Skeletal muscle cell (primary cell): ENCODE measurements at regions not wholly inside any gene's neighbourhood (a gene's known extent, or its start where the extent isn't known, plus 50 kb on each side); places are given as distances from the start of the nearest gene placed in this dataset.
"Not testable (repeated sequence)": the region's sequence is repeated elsewhere in the genome, so short reads cannot be mapped to it uniquely, and the experiment has no call there.

Experiments used
- DNase-seq: peaks from one replicate; pipeline ENCODE4 v3.0.0-alpha.2; 2010; ENCODE audit warnings: low read depth
- H3K4me3 ChIP-seq: 2 replicates; pipeline ENCODE4 v1.5.1; 2011; ENCODE audit warnings: low read depth, mild to moderate bottlenecking, control low read depth, low read length, moderate library complexity

- no peak for DNase-seq
- no peak overlapping the region for H3K4me3 ChIP-seq
These were observed 140.3 kb upstream of the FER start for GRCh38 chr5:108607421-108607820.

- DNase-seq, result no peak
- H3K4me3 ChIP-seq, result no peak overlapping the region
These were observed 141.5 kb upstream of the FER start for GRCh38 chr5:108606185-108606584.

GRCh38 chr5:108602830-108603229 is 144.9 kb upstream of the FER start:
- H3K4me3 ChIP-seq, result no peak overlapping the region
- DNase-seq, result no peak

GRCh38 chr5:108590799-108591198 is 156.9 kb upstream of the FER start:
- no peak for DNase-seq
- no peak overlapping the region for H3K4me3 ChIP-seq

- no peak for DNase-seq
- no peak overlapping the region for H3K4me3 ChIP-seq
These were observed 159.4 kb upstream of the FER start for GRCh38 chr5:108588323-108588722.

GRCh38 chr5:108587821-108588220 is 159.9 kb upstream of the FER start:
- no peak overlapping the region for H3K4me3 ChIP-seq
- DNase-seq, result no peak

- no peak for DNase-seq
- no peak overlapping the region for H3K4me3 ChIP-seq
These were observed 166.7 kb upstream of the FER start for GRCh38 chr5:108581026-108581425.

- no peak overlapping the region for H3K4me3 ChIP-seq
- DNase-seq, result no peak
These were observed 168.5 kb upstream of the FER start for GRCh38 chr5:108579236-108579635.

- DNase-seq, result no peak
- no peak overlapping the region for H3K4me3 ChIP-seq
These were observed 168.9 kb upstream of the FER start for GRCh38 chr5:108578791-108579190.

GRCh38 chr5:108567429-108567828 is 180.3 kb upstream of the FER start:
- H3K4me3 ChIP-seq, result no peak overlapping the region
- DNase-seq, result no peak

GRCh38 chr5:108564441-108564840 is 182.5 kb upstream of the FBXL17 start:
- DNase-seq, result no peak
- no peak overlapping the region for H3K4me3 ChIP-seq

- H3K4me3 ChIP-seq, result no peak overlapping the region
- DNase-seq, result no peak
These were observed 180.2 kb upstream of the FBXL17 start for GRCh38 chr5:108562205-108562454.

- no peak overlapping the region for H3K4me3 ChIP-seq
- DNase-seq, result no peak
These were observed 179.7 kb upstream of the FBXL17 start for GRCh38 chr5:108561416-108562204.

GRCh38 chr5:108560581-108560980 is 178.7 kb upstream of the FBXL17 start:
- DNase-seq, result peak; percentile 60
- no peak overlapping the region for H3K4me3 ChIP-seq

- no peak overlapping the region for H3K4me3 ChIP-seq
- no peak for DNase-seq
These were observed 178.3 kb upstream of the FBXL17 start for GRCh38 chr5:108560166-108560565.

- not testable (repeated sequence) for H3K4me3 ChIP-seq, DNase-seq
These were observed 176.9 kb upstream of the FBXL17 start for GRCh38 chr5:108558840-108559239.

- H3K4me3 ChIP-seq, DNase-seq: not testable (repeated sequence)
These were observed 176.2 kb upstream of the FBXL17 start for GRCh38 chr5:108558142-108558541.

- no peak overlapping the region for H3K4me3 ChIP-seq
- DNase-seq, result no peak
These were observed 175.8 kb upstream of the FBXL17 start for GRCh38 chr5:108557686-108558085.

- no peak overlapping the region for H3K4me3 ChIP-seq
- DNase-seq, result no peak
These were observed 174.7 kb upstream of the FBXL17 start for GRCh38 chr5:108556441-108557145.

GRCh38 chr5:108548684-108549596 is 167.0 kb upstream of the FBXL17 start:
- no peak for DNase-seq
- no peak overlapping the region for H3K4me3 ChIP-seq
